ENCODE measurements at regions not wholly inside any gene's neighbourhood (a gene's known extent, or its start where the extent isn't known, plus 50 kb on each side); places are given as distances from the start of the nearest gene placed in this dataset.

- ChIA-PET CTCF (no interaction called here), POLR2A (ENCODE audit: low non-redundant PET) (no interaction called here)
- DNase-seq (ENCODE audit: low spot score), result no peak
- no peak for TF ChIP-seq EZH2 (IDR thresholded peaks at IDR 0.05; ENCODE audit: borderline replicate concordance, low read depth, low read length, poor library complexity, severe bottlenecking)
- no peak for TF ChIP-seq CTCF (conservative IDR thresholded peaks at IDR 0.05; ENCODE audit: low read depth, low read length)
- H3K4me1 ChIP-seq (ENCODE audit: insufficient read depth, low read length, poor library complexity, severe bottlenecking), result no peaks in the 10 kb centered on the region
- no peak overlapping the region for H3K4me3 ChIP-seq (ENCODE audit: low read depth, low read length, poor library complexity, severe bottlenecking)
- BruUV-seq (replicated peaks), result no TSS peak
- no peaks in the 10 kb centered on the region for H3K27me3 ChIP-seq (replicated peaks; ENCODE audit: insufficient read depth, low read depth, low read length, poor library complexity)
- intact Hi-C loops (cut with micrococcal nuclease; ENCODE audit: unreplicated experiment), result no loop called here
- H3K27ac ChIP-seq (ENCODE audit: low read depth, low read length, poor library complexity, severe bottlenecking), result no peak overlapping the region
- no peaks in the 10 kb centered on the region for H3K9me3 ChIP-seq (ENCODE audit: low read depth, low read length, poor library complexity, severe bottlenecking)
- H3K36me3 ChIP-seq (ENCODE audit: insufficient read depth, low read length, poor library complexity, severe bottlenecking), result no peaks in the 10 kb centered on the region
Observed at GRCh38 chr1:67896826-67897225, 63.6 kb upstream of the GNG12 start.

GRCh38 chr1:67894981-67895735, 61.9 kb upstream of the GNG12 start:
- BruUV-seq (replicated peaks), result no TSS peak
- CTCF ChIA-PET, result interaction anchor here (0.8 kb wide), 1 partner anchor 129 kb away, joined by 4 read pairs; no protein-coding TSS in a partner anchor
- Histone ChIP-seq H3K4me3 (ENCODE audit: low read depth, low read length, poor library complexity, severe bottlenecking) (no peak overlapping the region), H3K27ac (ENCODE audit: low read depth, low read length, poor library complexity, severe bottlenecking) (no peak overlapping the region), H3K4me1 (ENCODE audit: insufficient read depth, low read length, poor library complexity, severe bottlenecking) (peaks cover 2% of the 10 kb centered on the region), H3K36me3 (ENCODE audit: insufficient read depth, low read length, poor library complexity, severe bottlenecking) (no peaks in the 10 kb centered on the region), H3K9me3 (ENCODE audit: low read depth, low read length, poor library complexity, severe bottlenecking) (no peaks in the 10 kb centered on the region), H3K27me3 (replicated peaks; ENCODE audit: insufficient read depth, low read depth, low read length, poor library complexity) (no peaks in the 10 kb centered on the region)
- no peak for DNase-seq (ENCODE audit: low spot score)
- intact Hi-C loops (cut with micrococcal nuclease; ENCODE audit: unreplicated experiment), result no loop called here
- POLR2A ChIA-PET (ENCODE audit: low non-redundant PET), result interaction anchor here (0.6 kb wide), 1 partner anchor 59 kb away, joined by 4 read pairs; no protein-coding TSS in a partner anchor
- TF ChIP-seq EZH2 (IDR thresholded peaks at IDR 0.05; ENCODE audit: borderline replicate concordance, low read depth, low read length, poor library complexity, severe bottlenecking), result no peak
- TF ChIP-seq CTCF (conservative IDR thresholded peaks at IDR 0.05; ENCODE audit: low read depth, low read length), result no peak

DNA sequence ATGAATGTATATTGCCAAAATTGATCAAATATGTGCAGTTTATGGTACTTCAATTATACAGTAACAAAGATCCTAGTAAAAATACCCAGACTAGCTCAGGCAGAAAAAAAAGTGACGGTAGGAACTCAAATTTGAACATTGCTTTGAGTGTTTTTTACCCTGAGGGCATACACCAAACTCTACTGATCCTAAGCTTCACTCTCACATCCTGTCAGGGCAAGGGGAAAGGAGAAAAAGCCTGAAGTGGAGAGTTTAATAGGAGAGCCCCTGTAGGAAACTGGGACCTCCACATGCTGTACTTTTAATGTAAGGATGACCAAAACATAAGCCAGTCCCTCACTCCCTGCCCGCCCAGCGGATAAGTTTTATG, 59.8 kb upstream of the GNG12 start:
- no peak for TF ChIP-seq EZH2 (IDR thresholded peaks at IDR 0.05; ENCODE audit: borderline replicate concordance, low read depth, low read length, poor library complexity, severe bottlenecking)
- no peak for TF ChIP-seq CTCF (conservative IDR thresholded peaks at IDR 0.05; ENCODE audit: low read depth, low read length)
- ChIA-PET CTCF (no interaction called here), POLR2A (ENCODE audit: low non-redundant PET) (no interaction called here)
- BruUV-seq (replicated peaks), result no TSS peak
- no peaks in the 10 kb centered on the region for H3K9me3 ChIP-seq (ENCODE audit: low read depth, low read length, poor library complexity, severe bottlenecking)
- DNase-seq (ENCODE audit: low spot score), result no peak
- H3K36me3 ChIP-seq (ENCODE audit: insufficient read depth, low read length, poor library complexity, severe bottlenecking), result no peaks in the 10 kb centered on the region
- no peaks in the 10 kb centered on the region for H3K27me3 ChIP-seq (replicated peaks; ENCODE audit: insufficient read depth, low read depth, low read length, poor library complexity)
- H3K27ac ChIP-seq (ENCODE audit: low read depth, low read length, poor library complexity, severe bottlenecking), result no peak overlapping the region
- peaks cover 7% of the 10 kb centered on the region for H3K4me1 ChIP-seq (ENCODE audit: insufficient read depth, low read length, poor library complexity, severe bottlenecking)
- intact Hi-C loops (cut with micrococcal nuclease; ENCODE audit: unreplicated experiment), result no loop called here
- no peak overlapping the region for H3K4me3 ChIP-seq (ENCODE audit: low read depth, low read length, poor library complexity, severe bottlenecking)
